Stimulated activated CD8-positive, alpha-beta memory T cell treated with anti-CD3 and anti-CD28 coated beads, Interleukin-15, amount 100 ng/mL, for 4 hours (primary cell): ENCODE measurements at regions not wholly inside any gene's neighbourhood (a gene's known extent, or its start where the extent isn't known, plus 50 kb on each side); places are given as distances from the start of the nearest gene placed in this dataset.

Source experiments
- DNase-seq, 2 donors: peaks; one replicate each; pipeline ENCODE4 v3.0.0-alpha.2; 2020; ENCODE audit warnings: low read depth in 2 of 2

- no peak for DNase-seq
Measured at GRCh38 chr14:65794674-65795279, 382.2 kb downstream of the FUT8 start.

- no peak for DNase-seq
Measured at GRCh38 chr14:65798216-65798615, 385.7 kb downstream of the FUT8 start.

- DNase-seq: no peak
Measured at GRCh38 chr14:65800694-65801093, 388.2 kb downstream of the FUT8 start.

GRCh38 chr14:65802196-65802595 lies 389.7 kb downstream of the FUT8 start:
- DNase-seq: no peak

GRCh38 chr14:65803885-65804284 lies 391.4 kb downstream of the FUT8 start:
- no peak for DNase-seq

- DNase-seq: no peak
Measured at GRCh38 chr14:65804439-65805112, 392.0 kb downstream of the FUT8 start.

GRCh38 chr14:65805113-65805473 lies 392.6 kb downstream of the FUT8 start:
- no peak for DNase-seq

- no peak for DNase-seq
Measured at GRCh38 chr14:65808390-65808789, 395.9 kb downstream of the FUT8 start.

GRCh38 chr14:65810322-65810721 lies 397.8 kb downstream of the FUT8 start:
- no peak for DNase-seq

GRCh38 chr14:65813760-65814384 lies 401.3 kb downstream of the FUT8 start:
- DNase-seq: no peak

GRCh38 chr14:65815127-65815526 lies 402.6 kb downstream of the FUT8 start:
- no peak for DNase-seq

GRCh38 chr14:65817011-65817410 lies 404.5 kb downstream of the FUT8 start:
- no peak for DNase-seq

GRCh38 chr14:65819569-65819968 lies 407.0 kb downstream of the FUT8 start:
- DNase-seq: no peak

GRCh38 chr14:65821224-65821753 lies 408.8 kb downstream of the FUT8 start:
- no peak for DNase-seq

- peak; percentile 10 to 34 for DNase-seq
Measured at GRCh38 chr14:65824285-65824977, 411.9 kb downstream of the FUT8 start.

GRCh38 chr14:65824978-65825299 lies 412.4 kb downstream of the FUT8 start:
- no peak for DNase-seq

- DNase-seq: no peak
Measured at GRCh38 chr14:65826946-65827345, 414.4 kb downstream of the FUT8 start.

- no peak for DNase-seq
Measured at GRCh38 chr14:65827520-65827919, 415.0 kb downstream of the FUT8 start.

- no peak for DNase-seq
Measured at GRCh38 chr14:65828396-65828795, 415.9 kb downstream of the FUT8 start.

- DNase-seq: no peak
Measured at GRCh38 chr14:65832431-65833266, 420.1 kb downstream of the FUT8 start.

- DNase-seq: no peak
Measured at GRCh38 chr14:65833267-65833880, 420.8 kb downstream of the FUT8 start.
